ENCODE measurements at regions not wholly inside any gene's neighbourhood (a gene's known extent, or its start where the extent isn't known, plus 50 kb on each side); places are given as distances from the start of the nearest gene placed in this dataset.

GRCh38 chr16:9534759-9535158 lies 443.3 kb downstream of the HAPSTR1 start:
- no peak for TF ChIP-seq CTCF (IDR thresholded peaks at IDR 0.05)
- no peak for TF ChIP-seq POLR2A (IDR thresholded peaks at IDR 0.05)

All from body of pancreas (tissue), 4 donors.